Activated CD4-positive, alpha-beta T cell treated with anti-CD3 and anti-CD28 coated beads for 24 hours (primary cell): ENCODE measurements at regions not wholly inside any gene's neighbourhood (a gene's known extent, or its start where the extent isn't known, plus 50 kb on each side); places are given as distances from the start of the nearest gene placed in this dataset.

Experiments
- DNase-seq, 2 donors: peaks; one replicate each; pipeline ENCODE4 v3.0.0-alpha.2; 2020; ENCODE audit warnings: low read depth in 2 of 2

GRCh38 chr15:27671819-27672437 is 427.2 kb downstream of the OCA2 start:
- no peak for DNase-seq

GRCh38 chr15:27670486-27671209 is 428.5 kb downstream of the OCA2 start:
- no peak for DNase-seq

GRCh38 chr15:27669641-27670040 is 429.5 kb downstream of the OCA2 start:
- no peak for DNase-seq

DNA sequence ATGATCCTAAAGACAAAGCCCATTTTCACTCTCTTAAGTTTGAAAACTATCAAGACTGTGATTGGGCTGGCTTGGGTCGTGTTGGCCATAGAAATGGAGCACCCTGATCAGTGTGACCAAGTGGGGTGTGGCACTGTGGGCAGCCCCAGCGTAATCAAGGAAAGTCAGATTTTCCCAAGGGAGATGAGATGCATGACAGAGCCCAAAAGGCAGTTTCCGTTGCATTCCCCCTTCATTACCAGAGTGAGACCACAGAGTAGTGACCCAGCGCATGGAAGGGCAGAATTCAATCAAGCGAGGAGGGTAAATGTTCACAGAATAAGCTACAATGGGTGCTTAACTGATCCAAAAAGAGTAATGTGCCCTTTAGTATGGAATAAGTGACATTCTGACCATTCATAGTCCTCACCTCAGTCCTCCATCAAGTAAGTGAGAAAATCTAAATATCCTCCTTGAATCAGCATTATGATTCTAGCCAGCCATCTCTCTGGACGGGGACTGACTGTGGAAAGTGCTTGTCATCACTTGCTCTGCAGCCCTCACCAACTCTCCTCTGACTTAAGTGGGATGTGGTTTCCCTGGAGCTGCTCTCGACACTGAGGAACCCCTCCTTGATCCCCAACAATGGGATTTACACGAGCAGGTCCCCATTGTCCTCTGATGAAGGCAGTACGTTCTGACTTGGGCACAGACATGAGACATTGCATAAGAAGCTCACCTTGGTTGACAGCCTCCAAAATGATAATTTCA is 430.5 kb downstream of the OCA2 start:
- DNase-seq, result no peak

- DNase-seq, result no peak
Observed at GRCh38 chr15:27665002-27665401, 434.1 kb downstream of the OCA2 start.

GRCh38 chr15:27662892-27663291 is 436.2 kb downstream of the OCA2 start:
- DNase-seq, result no peak

- no peak for DNase-seq
Observed at GRCh38 chr15:27660676-27661075, 438.4 kb downstream of the OCA2 start.

- DNase-seq, result no peak
Observed at GRCh38 chr15:27656296-27656987, 442.7 kb downstream of the OCA2 start.

DNA sequence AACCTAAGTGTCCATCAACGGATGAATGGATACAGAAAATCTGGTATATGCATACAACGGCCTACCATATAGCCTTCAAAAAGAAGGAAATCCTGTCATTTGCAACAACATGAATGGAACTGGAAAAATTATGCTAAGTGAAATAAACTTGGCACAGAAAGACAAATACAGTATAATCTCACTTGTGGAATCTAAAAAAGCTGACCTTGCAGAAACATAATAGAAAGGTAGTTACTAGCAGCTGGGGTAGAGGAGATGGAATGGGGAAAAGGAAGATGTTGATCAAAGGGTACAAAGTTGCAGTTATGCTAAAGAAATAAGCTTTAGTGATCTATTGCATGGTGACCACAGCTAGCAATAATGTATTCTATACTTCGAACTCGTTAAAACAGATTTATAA is 444.1 kb downstream of the OCA2 start:
- DNase-seq, result no peak

DNA sequence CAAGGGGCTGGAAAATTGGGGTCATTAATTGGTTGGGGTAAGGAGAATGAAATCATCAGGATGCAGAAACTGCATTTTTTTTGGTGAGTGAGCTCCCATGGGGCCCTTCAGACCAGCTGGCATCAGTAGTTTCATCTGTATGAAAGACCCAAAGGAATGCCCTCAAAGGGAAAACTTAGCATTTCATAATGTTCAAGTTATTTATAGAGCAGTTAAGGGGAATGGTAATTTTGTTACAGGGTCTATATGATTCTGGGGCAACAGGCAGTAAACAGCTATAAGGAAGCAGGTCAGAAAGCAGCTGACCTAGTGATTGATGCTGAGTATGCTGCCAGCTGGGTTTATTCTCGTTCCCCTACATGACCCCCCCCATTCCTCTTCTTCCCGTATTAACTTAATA is 448.9 kb downstream of the OCA2 start:
- no peak for DNase-seq

DNA sequence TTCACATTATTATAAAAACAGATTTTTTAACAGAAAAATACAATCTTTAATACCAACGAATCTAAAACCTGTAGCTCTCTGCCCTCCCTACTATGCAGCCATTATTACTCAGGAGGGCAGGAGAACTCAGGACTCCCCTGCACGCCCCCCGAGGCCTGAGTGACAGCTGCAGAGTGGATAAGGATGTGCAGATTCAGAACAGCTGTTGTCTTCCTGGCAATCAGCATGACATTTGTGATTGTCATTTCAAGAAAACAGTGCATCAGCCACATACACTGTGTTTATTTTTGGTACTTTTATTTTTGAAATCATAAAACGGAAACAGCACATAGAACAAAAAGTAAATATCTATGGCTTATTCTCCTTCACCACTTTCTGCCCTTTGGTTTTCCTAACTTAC is 450.8 kb downstream of the OCA2 start:
- DNase-seq, result no peak

DNA sequence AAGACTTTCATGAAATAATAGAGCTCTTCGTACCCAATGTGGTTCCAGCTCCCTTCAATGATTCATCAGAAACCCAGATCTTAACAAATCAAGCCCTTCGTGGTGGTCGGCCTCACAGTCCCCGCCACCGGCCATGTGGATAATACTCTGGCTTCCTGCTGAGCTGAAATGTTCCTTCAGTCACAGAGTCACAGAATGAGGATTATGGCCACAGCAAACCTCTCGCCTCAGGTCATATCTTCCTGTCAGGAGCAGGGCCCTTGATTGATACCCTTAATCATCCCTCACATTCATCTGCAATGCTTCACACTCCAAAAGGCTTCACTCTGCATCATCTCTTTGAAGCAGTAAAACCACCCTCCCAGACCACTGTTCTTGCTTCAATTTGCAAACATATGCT is 452.6 kb downstream of the OCA2 start:
- no peak for DNase-seq

DNA sequence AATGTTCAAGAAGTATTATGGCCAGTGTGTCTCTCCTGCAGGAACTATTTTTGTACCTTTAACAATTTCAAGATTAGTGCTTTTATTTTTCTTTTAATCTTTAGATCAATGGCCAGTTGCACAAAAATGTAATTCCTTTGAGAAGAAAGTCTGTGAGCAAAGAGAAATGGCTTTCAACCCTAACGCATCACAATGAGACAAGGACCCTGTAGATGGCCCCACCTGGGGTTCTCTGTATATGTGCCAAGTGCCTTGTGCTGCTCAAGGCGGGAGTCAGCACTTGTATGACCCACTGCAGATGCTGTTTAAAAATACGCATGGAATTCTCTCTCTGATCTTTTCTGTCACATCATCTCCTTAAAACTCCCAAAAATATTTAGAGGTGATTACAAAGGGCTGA is 453.4 kb downstream of the OCA2 start:
- DNase-seq, result no peak

DNA sequence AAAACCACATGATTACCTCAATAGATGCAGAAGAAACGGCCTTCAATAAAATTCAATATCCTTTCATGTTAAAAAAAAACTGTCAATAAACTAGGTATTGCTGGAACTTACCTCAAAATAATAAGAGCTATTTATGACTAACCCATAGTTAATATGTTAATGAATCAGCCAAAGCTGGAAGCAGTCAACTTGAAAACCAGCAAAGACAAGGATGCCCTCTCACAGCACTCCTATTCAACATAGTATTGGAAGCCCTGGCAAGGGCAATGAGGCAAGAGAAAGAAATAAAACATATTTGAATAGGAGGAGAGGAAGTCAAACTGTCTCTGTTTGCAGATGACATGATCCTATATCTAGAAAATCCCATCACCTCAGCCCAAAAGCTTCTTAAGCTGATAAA is 456.1 kb downstream of the OCA2 start:
- no peak for DNase-seq

DNA sequence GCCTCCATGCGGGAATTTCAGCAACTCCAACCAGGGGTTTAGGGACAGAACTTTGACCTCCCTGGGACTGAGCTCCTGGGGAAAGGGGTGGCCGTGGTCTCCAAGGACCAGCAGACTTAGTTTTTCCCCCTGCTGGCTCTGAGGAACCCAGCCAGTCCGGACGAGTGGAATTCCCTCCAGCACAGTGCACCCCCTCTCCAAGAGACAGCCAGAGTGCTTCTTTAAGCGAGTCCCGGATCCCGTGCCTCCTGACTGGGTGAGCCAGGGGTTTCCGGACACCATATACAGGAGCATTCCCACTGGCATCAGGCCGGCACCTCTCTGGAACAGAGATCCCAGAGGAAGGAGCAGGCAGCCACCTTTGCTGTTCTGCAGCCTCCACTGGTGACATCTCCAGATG is 459.5 kb downstream of the OCA2 start:
- no peak for DNase-seq

DNA sequence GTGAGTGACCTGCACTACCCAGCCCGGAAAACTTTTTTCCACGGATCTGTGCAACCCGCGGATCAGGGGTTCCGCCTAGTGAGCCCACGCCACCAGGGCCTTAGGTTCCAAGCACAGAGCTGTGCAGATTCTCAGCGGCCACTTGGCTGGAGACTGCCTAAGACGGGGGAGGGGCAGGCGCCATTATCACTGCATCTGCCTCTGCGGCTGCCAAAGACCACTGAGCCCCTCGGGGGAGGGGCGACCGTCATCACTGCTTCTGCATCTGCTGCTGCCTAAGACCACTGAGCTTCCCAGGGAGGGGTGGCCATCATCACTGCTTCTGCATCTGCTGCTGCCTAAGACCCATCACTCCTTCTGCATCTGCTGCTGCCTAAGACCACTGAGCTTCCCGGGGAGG is 460.2 kb downstream of the OCA2 start:
- DNase-seq, result no peak

DNA sequence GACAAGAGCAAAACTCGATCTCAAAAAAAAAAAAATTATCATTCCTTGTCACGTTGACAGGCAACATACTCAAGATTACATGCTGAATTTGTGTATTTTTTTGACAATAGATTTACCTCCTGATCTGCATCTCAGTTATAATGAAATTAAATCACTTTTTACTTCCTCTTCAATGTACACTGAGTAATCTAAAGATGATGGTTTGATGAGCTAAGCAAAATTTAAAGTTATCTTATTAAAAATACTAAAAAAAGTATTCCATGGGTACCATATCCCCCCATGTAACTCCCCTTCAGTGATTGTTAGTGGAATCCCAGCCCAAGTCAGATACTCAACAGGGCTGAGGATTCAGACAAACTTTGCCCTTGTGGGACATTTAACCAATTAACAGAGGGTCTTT is 463.2 kb downstream of the OCA2 start:
- DNase-seq, result no peak

- no peak for DNase-seq
Observed at GRCh38 chr15:27628486-27628885, 470.6 kb downstream of the OCA2 start.

GRCh38 chr15:27627623-27628022 is 471.5 kb downstream of the OCA2 start:
- no peak for DNase-seq

- no peak for DNase-seq
Observed at GRCh38 chr15:27623560-27624305, 475.4 kb downstream of the OCA2 start.

DNA sequence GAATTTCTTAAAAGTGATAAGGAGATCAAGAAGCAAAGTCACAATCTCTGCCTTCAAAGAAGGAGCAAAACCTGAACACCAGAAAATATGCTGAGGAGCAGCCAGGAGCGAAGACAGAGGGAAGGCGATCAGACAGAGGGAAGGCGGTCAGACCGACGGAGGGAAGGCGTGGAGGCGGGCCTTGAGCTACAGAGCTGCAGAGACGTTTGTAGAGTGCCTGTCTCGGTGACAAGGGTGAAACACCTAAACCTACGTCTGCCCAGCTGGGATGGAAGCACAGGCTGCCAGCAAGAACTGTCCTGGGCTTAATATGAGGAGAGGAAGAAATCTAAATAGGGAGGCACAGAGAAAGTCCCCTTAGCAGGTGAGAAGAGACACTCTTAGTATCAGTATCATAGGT is 476.0 kb downstream of the OCA2 start:
- DNase-seq, result no peak

DNA sequence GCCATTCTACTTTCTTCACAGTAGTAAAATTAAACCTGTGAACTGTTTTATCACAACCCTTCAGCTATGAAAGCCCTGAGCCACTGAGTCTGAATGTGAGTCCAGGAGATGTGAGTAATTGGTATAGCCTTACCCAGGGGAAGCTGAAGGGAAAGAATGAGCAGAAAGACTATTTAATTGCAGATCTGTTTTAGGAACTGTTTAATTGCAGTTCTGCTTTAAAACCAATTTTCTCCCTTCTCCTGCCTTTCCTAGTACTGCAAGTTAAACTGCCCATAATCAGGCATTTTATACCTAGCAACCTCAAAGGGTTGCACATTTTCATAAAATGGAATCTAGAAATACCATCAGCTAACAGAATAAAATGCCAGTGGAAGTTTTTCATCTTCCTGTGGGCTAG is 476.7 kb downstream of the OCA2 start:
- DNase-seq, result no peak
